Brain microvascular endothelial cell (primary cell): ENCODE measurements at regions not wholly inside any gene's neighbourhood (a gene's known extent, or its start where the extent isn't known, plus 50 kb on each side); places are given as distances from the start of the nearest gene placed in this dataset.

Experiments used
- DNase-seq: peaks from one replicate; pipeline ENCODE4 v3.0.0-alpha.2; 2020
- H3K27ac ChIP-seq: fragments of 250-450 bp; sonication (Bioruptor Pico); 2 replicates; pipeline ENCODE4 v1.5.1; 2020; ENCODE audit warnings: mild to moderate bottlenecking, moderate library complexity
- H3K27me3 ChIP-seq: fragments of 250-450 bp; sonication (Bioruptor Pico); replicated peaks from 2 replicates; pipeline ENCODE4 v1.5.1; 2020; ENCODE audit warnings: mild to moderate bottlenecking
- H3K36me3 ChIP-seq: fragments of 250-450 bp; sonication (Bioruptor Pico); replicated peaks from 2 replicates; pipeline ENCODE4 v1.5.1; 2020; ENCODE audit warnings: mild to moderate bottlenecking
- H3K4me3 ChIP-seq: 2 replicates; pipeline ENCODE4 v1.5.1; 2011; ENCODE audit warnings: low read depth, mild to moderate bottlenecking, control low read depth, low read length, moderate library complexity
- CTCF ChIP-seq: IDR thresholded peaks from 2 replicates; pipeline ENCODE4 v1.5.1; 2011; ENCODE audit warnings: low read depth, mild to moderate bottlenecking, moderate library complexity, low read length, control low read depth, inconsistent platforms; ENCODE audit errors: missing control alignments
- in situ Hi-C: cut with HindIII; loops from 2 replicates; pipeline ENCODE4 v1.10.0; 2017; ENCODE audit warnings: low sequenced_read_pairs, low pct_ligation_motif_present

GRCh38 chr1:171421413-171422020 lies 63.8 kb upstream of the PRRC2C start:
- H3K27me3 ChIP-seq = no peaks in the 10 kb centered on the region
- H3K36me3 ChIP-seq = no peaks in the 10 kb centered on the region
- no peak overlapping the region for H3K4me3 ChIP-seq
- no peak for TF ChIP-seq CTCF
- no peak for DNase-seq
- in situ Hi-C loops = no loop called here
- H3K27ac ChIP-seq = no peak overlapping the region

- Histone ChIP-seq H3K36me3 (no peaks in the 10 kb centered on the region), H3K27me3 (no peaks in the 10 kb centered on the region), H3K27ac (no peak overlapping the region), H3K4me3 (no peak overlapping the region)
- in situ Hi-C loops = no loop called here
- no peak for TF ChIP-seq CTCF
- DNase-seq = peak; percentile 3
Observed at GRCh38 chr1:171422511-171422910, 62.8 kb upstream of the PRRC2C start.

- in situ Hi-C loops = no loop called here
- no peak overlapping the region for H3K4me3 ChIP-seq
- no peak for DNase-seq
- no peak for TF ChIP-seq CTCF
- H3K27ac ChIP-seq = no peak overlapping the region
- H3K27me3 ChIP-seq = no peaks in the 10 kb centered on the region
- H3K36me3 ChIP-seq = no peaks in the 10 kb centered on the region
Observed at GRCh38 chr1:171424494-171424893, 60.8 kb upstream of the PRRC2C start.

- DNase-seq = no peak
- H3K36me3 ChIP-seq = no peaks in the 10 kb centered on the region
- in situ Hi-C loops = no loop called here
- H3K27me3 ChIP-seq = no peaks in the 10 kb centered on the region
- H3K27ac ChIP-seq = no peak overlapping the region
- no peak overlapping the region for H3K4me3 ChIP-seq
- TF ChIP-seq CTCF = no peak
Observed at GRCh38 chr1:171426645-171427044, 58.7 kb upstream of the PRRC2C start.

- no peak overlapping the region for H3K27ac ChIP-seq
- TF ChIP-seq CTCF = no peak
- no peak for DNase-seq
- H3K27me3 ChIP-seq = no peaks in the 10 kb centered on the region
- H3K4me3 ChIP-seq = no peak overlapping the region
- no peaks in the 10 kb centered on the region for H3K36me3 ChIP-seq
- in situ Hi-C loops = no loop called here
Observed at GRCh38 chr1:171427852-171428471, 57.4 kb upstream of the PRRC2C start.

GRCh38 chr1:171429137-171429536 lies 56.2 kb upstream of the PRRC2C start:
- H3K27me3 ChIP-seq = no peaks in the 10 kb centered on the region
- H3K27ac ChIP-seq = no peak overlapping the region
- no peak for DNase-seq
- H3K36me3 ChIP-seq = no peaks in the 10 kb centered on the region
- no peak overlapping the region for H3K4me3 ChIP-seq
- no peak for TF ChIP-seq CTCF
- in situ Hi-C loops = no loop called here
